ENCODE measurements at regions not wholly inside any gene's neighbourhood (a gene's known extent, or its start where the extent isn't known, plus 50 kb on each side); places are given as distances from the start of the nearest gene placed in this dataset.
"Not testable (repeated sequence)": the region's sequence is repeated elsewhere in the genome, so short reads cannot be mapped to it uniquely, and the experiment has no call there.

- no peak for DNase-seq (ENCODE audit: low spot score)
These were observed 492.9 kb downstream of the UTRN start for GRCh38 chr6:144778056-144778455.

- DNase-seq (ENCODE audit: low spot score), result no peak
These were observed 493.8 kb downstream of the UTRN start for GRCh38 chr6:144778773-144779492.

- DNase-seq (ENCODE audit: low spot score), result no peak
These were observed 496.7 kb downstream of the UTRN start for GRCh38 chr6:144781836-144782235.

- no peak for DNase-seq (ENCODE audit: low spot score)
These were observed 497.5 kb downstream of the UTRN start for GRCh38 chr6:144782634-144783033.

GRCh38 chr6:144785056-144785455 lies 499.9 kb downstream of the UTRN start:
- no peak for DNase-seq (ENCODE audit: low spot score)

GRCh38 chr6:144786825-144787224 lies 501.7 kb downstream of the UTRN start:
- no peak for DNase-seq (ENCODE audit: low spot score)

- DNase-seq (ENCODE audit: low spot score), result no peak
These were observed 508.6 kb downstream of the UTRN start for GRCh38 chr6:144793744-144794143.

GRCh38 chr6:144795022-144795421 lies 509.9 kb downstream of the UTRN start:
- DNase-seq (ENCODE audit: low spot score), result not testable (repeated sequence)

GRCh38 chr6:144796070-144796469 lies 510.9 kb downstream of the UTRN start:
- DNase-seq (ENCODE audit: low spot score), result no peak

- no peak for DNase-seq (ENCODE audit: low spot score)
These were observed 512.9 kb downstream of the UTRN start for GRCh38 chr6:144797881-144798589.

- DNase-seq (ENCODE audit: low spot score), result no peak
These were observed 519.2 kb downstream of the UTRN start for GRCh38 chr6:144804246-144804790.

GRCh38 chr6:144805049-144805448 lies 519.9 kb downstream of the UTRN start:
- DNase-seq (ENCODE audit: low spot score), result no peak

GRCh38 chr6:144806222-144806621 lies 521.1 kb downstream of the UTRN start:
- DNase-seq (ENCODE audit: low spot score), result no peak

GRCh38 chr6:144809120-144809519 lies 524.0 kb downstream of the UTRN start:
- no peak for DNase-seq (ENCODE audit: low spot score)

GRCh38 chr6:144809969-144810368 lies 524.8 kb downstream of the UTRN start:
- no peak for DNase-seq (ENCODE audit: low spot score)

GRCh38 chr6:144811140-144811539 lies 526.0 kb downstream of the UTRN start:
- DNase-seq (ENCODE audit: low spot score), result no peak

GRCh38 chr6:144816936-144817335 lies 531.8 kb downstream of the UTRN start:
- no peak for DNase-seq (ENCODE audit: low spot score)

GRCh38 chr6:144820270-144820669 lies 535.1 kb downstream of the UTRN start:
- no peak for DNase-seq (ENCODE audit: low spot score)

- no peak for DNase-seq (ENCODE audit: low spot score)
These were observed 538.0 kb downstream of the UTRN start for GRCh38 chr6:144823131-144823530.

- DNase-seq (ENCODE audit: low spot score), result no peak
These were observed 538.9 kb downstream of the UTRN start for GRCh38 chr6:144824018-144824417.

- no peak for DNase-seq (ENCODE audit: low spot score)
These were observed 549.4 kb downstream of the UTRN start for GRCh38 chr6:144834426-144835038.

GRCh38 chr6:144835322-144835973 lies 550.3 kb downstream of the UTRN start:
- no peak for DNase-seq (ENCODE audit: low spot score)

All from germinal center (tissue), 1 donor.